GM21737 (cell line): ENCODE measurements at regions not wholly inside any gene's neighbourhood (a gene's known extent, or its start where the extent isn't known, plus 50 kb on each side); places are given as distances from the start of the nearest gene placed in this dataset.

Source experiments
- ATAC-seq: cut with Tn5 transposase; IDR thresholded peaks from one replicate; pipeline ENCODE4 v1.9.1; 2021; ENCODE audit warnings: mild to moderate bottlenecking, moderate library complexity; ENCODE audit not compliant: unreplicated experiment

- ATAC-seq, result no peak
These were observed 298.4 kb upstream of the IRX4 start for GRCh38 chr5:2181149-2181548.

GRCh38 chr5:2180456-2180855 lies 297.7 kb upstream of the IRX4 start:
- no peak for ATAC-seq

GRCh38 chr5:2179861-2180260 lies 297.1 kb upstream of the IRX4 start:
- ATAC-seq, result no peak

GRCh38 chr5:2178528-2178927 lies 295.8 kb upstream of the IRX4 start:
- ATAC-seq, result no peak

- no peak for ATAC-seq
These were observed 295.3 kb upstream of the IRX4 start for GRCh38 chr5:2178071-2178477.

GRCh38 chr5:2177244-2177643 lies 294.5 kb upstream of the IRX4 start:
- ATAC-seq, result no peak

GRCh38 chr5:2176581-2176980 lies 293.9 kb upstream of the IRX4 start:
- ATAC-seq, result no peak

- ATAC-seq, result no peak
These were observed 293.2 kb upstream of the IRX4 start for GRCh38 chr5:2175842-2176404.

GRCh38 chr5:2175041-2175440 lies 292.3 kb upstream of the IRX4 start:
- ATAC-seq, result no peak

- no peak for ATAC-seq
These were observed 291.8 kb upstream of the IRX4 start for GRCh38 chr5:2174538-2174937.

- ATAC-seq, result no peak
These were observed 290.6 kb upstream of the IRX4 start for GRCh38 chr5:2173151-2173834.

- no peak for ATAC-seq
These were observed 289.7 kb upstream of the IRX4 start for GRCh38 chr5:2172471-2172870.

GRCh38 chr5:2170761-2171160 lies 288.0 kb upstream of the IRX4 start:
- ATAC-seq, result no peak

GRCh38 chr5:2169850-2170760 lies 287.4 kb upstream of the IRX4 start:
- ATAC-seq, result no peak

- ATAC-seq, result no peak
These were observed 286.7 kb upstream of the IRX4 start for GRCh38 chr5:2169430-2169808.

GRCh38 chr5:2168601-2169429 lies 286.1 kb upstream of the IRX4 start:
- no peak for ATAC-seq

GRCh38 chr5:2167671-2168070 lies 284.9 kb upstream of the IRX4 start:
- ATAC-seq, result no peak

GRCh38 chr5:2166979-2167377 lies 284.3 kb upstream of the IRX4 start:
- no peak for ATAC-seq

GRCh38 chr5:2166306-2166978 lies 283.7 kb upstream of the IRX4 start:
- ATAC-seq, result no peak

- ATAC-seq, result no peak
These were observed 283.0 kb upstream of the IRX4 start for GRCh38 chr5:2165615-2166305.
